ENCODE measurements at regions not wholly inside any gene's neighbourhood (a gene's known extent, or its start where the extent isn't known, plus 50 kb on each side); places are given as distances from the start of the nearest gene placed in this dataset.

- TF ChIP-seq POLR2A (IDR thresholded peaks at IDR 0.05; ENCODE audit: low read depth, low read length), result no peak
- TF ChIP-seq POLR2AphosphoS5 (IDR thresholded peaks at IDR 0.05; ENCODE audit: low read depth, low read length), result no peak
- no peak for TF ChIP-seq SPI1 (IDR thresholded peaks at IDR 0.05; ENCODE audit: low read depth, low read length)
- TF ChIP-seq TAF1 (IDR thresholded peaks at IDR 0.05; ENCODE audit: low read depth, low read length), result no peak
Observed at GRCh38 chr5:74113196-74113540, 487.2 kb downstream of the ARHGEF28 start.

Measured in GM12891 (cell line).